ENCODE measurements at regions not wholly inside any gene's neighbourhood (a gene's known extent, or its start where the extent isn't known, plus 50 kb on each side); places are given as distances from the start of the nearest gene placed in this dataset.
A peak's percentile ranks its signal among the peaks of the same experiment; 100 is the strongest.
"Not testable (repeated sequence)": the region's sequence is repeated elsewhere in the genome, so short reads cannot be mapped to it uniquely, and the experiment has no call there.

DNA sequence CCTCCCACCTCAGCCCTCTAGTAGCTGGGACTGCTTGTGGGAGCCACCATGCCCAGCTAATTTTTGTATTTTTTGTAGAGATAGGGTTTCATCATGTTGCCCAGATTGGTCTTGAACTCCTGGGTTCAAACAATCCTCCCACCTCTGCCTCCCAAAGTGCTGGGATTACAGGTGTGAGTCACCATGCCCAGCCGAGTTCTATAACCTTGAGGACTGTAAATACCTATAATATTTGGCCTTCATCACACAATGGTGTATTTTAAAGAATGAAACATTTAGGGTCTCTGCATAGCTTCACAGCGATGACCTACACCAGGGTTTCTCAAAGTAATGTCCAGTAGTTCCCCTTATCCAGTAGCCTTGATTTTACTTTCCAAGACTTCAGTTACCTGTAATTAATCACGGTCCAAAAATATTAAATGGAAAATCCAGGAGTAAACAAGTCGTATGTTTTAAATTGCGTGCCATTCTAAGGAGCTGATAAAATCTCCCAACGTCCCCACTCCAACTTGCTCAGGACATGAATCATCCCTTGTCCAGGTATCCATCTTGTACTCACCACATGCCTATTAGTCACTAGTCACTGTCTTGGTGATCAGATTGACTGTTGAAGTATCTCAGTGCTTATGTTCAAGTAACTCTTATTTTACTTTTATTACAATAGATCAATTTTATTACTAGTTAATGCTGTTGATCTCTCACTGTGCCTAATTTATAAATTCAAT, 368.2 kb downstream of the BTG1 start:
- Mint-ChIP-seq H3K27me3 (no peaks in the 10 kb centered on the region), H3K27ac (peak overlapping the region; percentile 81), H3K4me3 (no peak overlapping the region), H3K9me3 (no peaks in the 10 kb centered on the region), H3K36me3 (no peaks in the 10 kb centered on the region), H3K4me1 (peaks cover 20% of the 10 kb centered on the region)
- ATAC-seq: no peak

DNA sequence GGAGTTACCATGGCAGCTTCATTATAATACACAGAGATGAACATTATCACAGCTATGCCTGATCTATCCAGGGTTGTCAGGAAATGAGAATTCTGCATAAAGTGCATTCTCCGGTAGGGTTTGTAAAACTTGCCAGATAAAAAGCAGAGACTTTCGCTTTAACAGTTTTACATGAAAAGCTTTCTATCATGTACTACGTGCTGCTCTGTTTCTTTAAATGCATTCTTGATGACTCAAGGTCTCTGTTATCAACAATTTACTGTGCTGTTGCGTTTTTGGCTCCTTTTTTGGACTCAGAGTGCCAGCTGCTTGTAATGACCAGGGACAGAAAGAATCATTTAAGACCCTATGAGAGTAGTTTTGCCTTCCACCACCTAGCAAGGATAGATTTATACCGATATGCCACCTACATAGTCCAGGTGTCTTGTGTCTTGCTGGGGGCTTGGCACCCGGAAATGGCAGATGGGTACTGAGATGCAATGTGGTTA, 371.2 kb downstream of the BTG1 start:
- H3K9me3 Mint-ChIP-seq: no peaks in the 10 kb centered on the region
- no peaks in the 10 kb centered on the region for H3K36me3 Mint-ChIP-seq
- peaks cover 20% of the 10 kb centered on the region for H3K4me1 Mint-ChIP-seq
- ATAC-seq: no peak
- no peaks in the 10 kb centered on the region for H3K27me3 Mint-ChIP-seq
- no peak overlapping the region for H3K27ac Mint-ChIP-seq
- no peak overlapping the region for H3K4me3 Mint-ChIP-seq

DNA sequence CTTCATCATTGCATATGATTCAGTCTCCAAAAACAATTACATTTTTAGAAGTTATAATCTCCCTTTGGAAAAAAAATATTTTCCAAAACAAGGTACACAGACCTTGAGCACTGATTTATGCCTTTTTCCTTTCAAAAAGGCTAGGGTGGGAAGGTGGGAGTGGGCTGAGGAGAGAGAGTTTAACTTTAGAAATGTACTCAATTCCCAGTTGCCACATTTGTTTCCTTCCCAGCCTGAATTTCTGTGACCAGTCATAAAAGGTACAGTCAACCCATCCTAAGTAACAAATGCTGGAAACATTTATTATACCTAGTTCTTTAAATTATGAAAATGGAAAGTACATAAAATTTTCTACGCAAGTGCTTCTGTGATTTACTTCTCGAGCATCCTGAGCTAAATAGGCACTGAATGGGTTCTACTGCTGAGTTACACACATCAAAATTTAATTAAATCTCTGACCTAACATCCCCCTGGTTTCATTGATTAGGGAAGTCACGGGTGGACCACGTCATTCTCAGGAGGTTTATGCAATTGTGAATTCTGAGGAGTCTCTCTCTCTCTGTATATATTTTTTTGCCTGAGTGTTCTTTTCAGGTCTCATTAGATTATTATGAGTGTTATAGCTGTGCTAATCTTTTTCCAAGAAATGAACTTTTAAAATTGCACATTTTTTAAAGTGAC, 371.8 kb downstream of the BTG1 start:
- ATAC-seq: no peak
- peaks cover 15% of the 10 kb centered on the region for H3K4me1 Mint-ChIP-seq
- H3K27me3 Mint-ChIP-seq: no peaks in the 10 kb centered on the region
- H3K27ac Mint-ChIP-seq: no peak overlapping the region
- H3K4me3 Mint-ChIP-seq: no peak overlapping the region
- H3K36me3 Mint-ChIP-seq: no peaks in the 10 kb centered on the region
- H3K9me3 Mint-ChIP-seq: no peaks in the 10 kb centered on the region

DNA sequence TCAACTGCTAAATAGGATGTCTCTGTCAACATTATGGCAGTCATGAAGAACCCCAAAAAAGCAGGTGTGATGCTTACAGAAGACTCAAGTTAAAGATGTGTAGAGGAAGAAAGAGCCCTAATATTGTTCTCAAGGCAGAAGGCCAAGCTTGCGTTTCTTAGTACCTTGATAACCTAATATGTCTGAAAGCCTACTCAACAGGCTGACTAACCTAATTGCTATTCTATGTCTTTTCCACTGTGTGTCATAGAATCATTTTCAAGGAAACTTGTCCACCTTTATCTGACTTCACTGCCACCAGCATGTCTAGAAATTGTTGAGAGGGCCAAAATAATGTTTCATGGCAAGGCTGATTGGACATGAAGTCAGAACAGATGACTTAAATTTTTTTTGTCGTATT, 373.2 kb downstream of the BTG1 start:
- no peak overlapping the region for H3K27ac Mint-ChIP-seq
- no peak overlapping the region for H3K4me3 Mint-ChIP-seq
- ATAC-seq: no peak
- no peaks in the 10 kb centered on the region for H3K9me3 Mint-ChIP-seq
- no peaks in the 10 kb centered on the region for H3K27me3 Mint-ChIP-seq
- H3K36me3 Mint-ChIP-seq: no peaks in the 10 kb centered on the region
- no peaks in the 10 kb centered on the region for H3K4me1 Mint-ChIP-seq

DNA sequence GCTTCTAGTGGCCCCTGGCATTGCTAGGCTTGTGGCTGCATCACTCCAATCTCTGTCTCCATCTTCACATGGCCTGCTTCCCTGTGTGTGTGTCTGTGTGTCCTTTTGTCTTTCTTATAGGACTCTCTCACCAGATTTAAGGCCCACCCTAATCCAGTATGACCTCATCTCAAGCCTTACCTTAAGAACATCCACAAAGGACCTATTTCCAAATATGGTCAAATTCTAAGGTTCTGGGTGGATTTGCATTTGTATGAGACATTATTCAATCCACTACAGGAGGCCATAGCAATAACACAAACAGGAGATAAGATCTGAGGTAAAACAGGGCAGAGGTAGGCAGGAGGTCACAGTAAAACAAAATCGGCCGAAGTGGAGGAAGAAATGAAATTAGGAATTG, 375.9 kb downstream of the BTG1 start:
- H3K4me3 Mint-ChIP-seq: no peak overlapping the region
- no peak overlapping the region for H3K27ac Mint-ChIP-seq
- no peaks in the 10 kb centered on the region for H3K4me1 Mint-ChIP-seq
- H3K36me3 Mint-ChIP-seq: no peaks in the 10 kb centered on the region
- no peaks in the 10 kb centered on the region for H3K27me3 Mint-ChIP-seq
- no peak for ATAC-seq
- no peaks in the 10 kb centered on the region for H3K9me3 Mint-ChIP-seq

DNA sequence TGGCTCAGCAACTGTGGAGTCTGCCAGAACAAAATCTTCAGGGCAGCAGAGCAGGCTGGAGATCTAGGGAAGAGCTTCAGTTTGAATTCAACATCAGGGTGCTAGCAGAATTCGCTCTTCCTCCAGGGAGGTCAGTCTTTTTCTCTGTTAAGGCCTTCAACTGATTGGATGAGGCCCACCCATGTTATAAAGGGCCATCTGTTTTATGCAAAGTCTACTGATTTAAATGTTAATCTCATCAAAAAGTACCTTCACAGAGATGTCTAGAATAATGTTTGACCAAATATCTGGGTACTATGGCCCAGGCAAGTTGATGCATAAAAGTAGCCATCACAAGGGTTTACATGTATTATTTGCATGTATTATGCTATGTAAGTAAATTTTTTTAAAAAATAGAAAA, 378.4 kb downstream of the BTG1 start:
- Mint-ChIP-seq H3K9me3 (no peaks in the 10 kb centered on the region), H3K27ac (no peak overlapping the region), H3K4me1 (no peaks in the 10 kb centered on the region), H3K4me3 (no peak overlapping the region), H3K27me3 (no peaks in the 10 kb centered on the region), H3K36me3 (no peaks in the 10 kb centered on the region)
- ATAC-seq: no peak

DNA sequence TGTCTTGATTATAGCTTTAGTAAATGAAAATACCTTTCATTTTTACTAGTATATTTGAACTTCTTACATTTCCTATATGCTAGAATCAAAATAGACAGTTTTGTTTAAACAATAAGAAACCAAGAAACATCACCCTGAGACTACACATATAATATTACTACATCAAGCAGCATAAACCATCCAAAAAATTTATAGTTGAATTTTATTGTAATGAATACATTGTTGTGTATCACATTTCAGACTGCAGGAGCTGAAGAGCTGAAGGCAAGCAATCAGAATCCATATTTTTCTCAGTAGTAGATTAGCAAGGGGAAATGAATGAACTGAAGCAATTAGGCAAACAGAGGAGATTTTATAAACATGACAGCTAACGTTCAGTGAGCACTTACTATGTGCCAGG, 379.2 kb downstream of the BTG1 start:
- no peak overlapping the region for H3K27ac Mint-ChIP-seq
- H3K27me3 Mint-ChIP-seq: no peaks in the 10 kb centered on the region
- no peak for ATAC-seq
- H3K4me1 Mint-ChIP-seq: no peaks in the 10 kb centered on the region
- H3K4me3 Mint-ChIP-seq: no peak overlapping the region
- no peaks in the 10 kb centered on the region for H3K9me3 Mint-ChIP-seq
- no peaks in the 10 kb centered on the region for H3K36me3 Mint-ChIP-seq

DNA sequence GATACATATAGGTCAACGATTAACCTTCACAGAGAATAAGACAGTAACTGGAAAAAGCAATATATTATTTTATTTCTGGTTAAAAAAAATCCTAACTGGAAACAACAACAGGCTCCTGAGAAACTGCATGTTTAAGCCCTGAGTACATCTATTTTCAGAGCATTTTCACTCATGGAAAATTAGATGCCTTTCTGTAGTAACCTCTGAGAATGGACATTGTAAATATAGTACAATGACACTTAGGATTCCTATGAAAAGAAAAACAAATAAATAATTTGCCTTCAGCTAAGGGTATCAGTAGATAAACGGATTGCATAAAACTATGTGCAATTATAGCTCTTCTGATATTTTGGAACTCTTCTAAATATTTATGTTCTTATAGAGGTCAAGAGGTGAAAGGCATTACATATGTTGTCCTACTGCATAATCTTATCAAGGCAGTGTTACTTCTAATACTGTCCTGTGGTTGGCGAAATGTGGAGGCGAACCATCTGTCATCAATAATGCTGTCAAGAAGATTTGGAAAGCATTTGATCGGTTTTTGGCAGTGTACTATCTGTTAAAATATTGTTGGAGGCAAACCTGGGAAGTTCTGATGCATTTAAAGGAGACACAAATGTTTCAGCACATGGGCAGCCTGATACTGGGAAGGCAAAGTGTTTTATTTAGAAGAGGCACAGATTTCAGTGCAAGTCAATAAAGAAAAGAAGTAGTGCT, 381.8 kb downstream of the BTG1 start:
- no peak for ATAC-seq
- Mint-ChIP-seq H3K27ac (no peak overlapping the region), H3K4me1 (no peaks in the 10 kb centered on the region), H3K36me3 (peaks cover 4% of the 10 kb centered on the region), H3K27me3 (peaks cover 7% of the 10 kb centered on the region), H3K9me3 (peaks cover 8% of the 10 kb centered on the region), H3K4me3 (no peak overlapping the region)

DNA sequence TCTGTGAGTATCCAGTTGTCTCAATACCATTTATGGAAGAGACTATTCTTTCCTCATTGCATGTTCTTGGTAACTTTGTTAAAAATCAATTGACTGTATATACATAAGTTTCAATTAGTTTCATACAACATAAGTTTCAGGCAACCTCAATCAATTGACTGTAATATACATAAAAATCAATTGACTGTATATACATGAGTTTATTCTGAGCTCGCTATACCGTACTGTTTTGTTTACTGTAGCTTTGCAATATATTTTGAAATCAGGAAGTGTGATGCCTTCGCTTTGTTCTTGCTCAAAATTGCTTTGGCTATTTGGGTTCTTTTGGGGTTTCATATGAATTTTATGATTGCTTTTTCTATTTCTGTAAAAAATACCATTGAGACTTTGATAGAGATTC, 392.0 kb downstream of the BTG1 start:
- H3K27me3 Mint-ChIP-seq: peaks cover 11% of the 10 kb centered on the region
- H3K4me3 Mint-ChIP-seq: no peak overlapping the region
- H3K36me3 Mint-ChIP-seq: no peaks in the 10 kb centered on the region
- no peak overlapping the region for H3K27ac Mint-ChIP-seq
- ATAC-seq: no peak
- no peaks in the 10 kb centered on the region for H3K4me1 Mint-ChIP-seq
- peaks cover 3% of the 10 kb centered on the region for H3K9me3 Mint-ChIP-seq

DNA sequence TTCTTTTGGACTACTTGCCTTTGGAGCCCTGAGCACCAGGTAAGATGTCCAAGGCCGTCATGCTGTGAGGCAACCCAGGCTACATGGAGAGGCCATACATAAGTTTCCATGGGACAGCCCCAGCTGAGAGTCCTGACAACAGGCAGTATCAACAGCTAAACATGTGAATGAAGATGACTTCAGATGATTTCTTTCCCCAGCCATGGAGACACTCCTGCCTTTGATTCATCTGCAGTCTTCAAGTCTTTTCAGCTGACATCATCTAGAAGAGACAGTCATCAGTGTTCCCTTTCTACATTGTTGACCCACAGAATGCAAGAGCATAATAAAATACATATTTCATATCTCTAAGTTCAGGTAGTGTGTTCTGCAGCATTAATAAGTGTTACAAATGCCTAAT, 398.7 kb downstream of the BTG1 start:
- Mint-ChIP-seq H3K27ac (no peak overlapping the region), H3K9me3 (peaks cover 3% of the 10 kb centered on the region)

DNA sequence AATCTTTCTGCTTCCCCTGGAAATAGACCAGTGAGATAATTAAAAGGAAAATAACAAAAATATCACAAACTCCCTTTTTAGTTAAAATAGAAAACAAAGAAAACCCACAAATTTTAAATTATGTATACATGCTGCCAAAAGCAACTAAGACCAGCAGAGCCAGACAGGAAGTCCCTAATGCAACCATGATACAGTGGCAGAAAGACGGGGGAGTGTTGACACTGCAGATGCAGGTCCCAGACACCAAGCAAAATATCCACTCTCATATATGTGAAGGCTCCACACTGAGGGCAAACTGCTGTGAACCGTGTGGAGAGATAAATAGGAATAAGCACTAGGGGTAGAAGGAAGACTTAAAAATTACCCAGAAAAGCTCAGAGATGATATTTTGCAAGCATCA, 401.0 kb downstream of the BTG1 start:
- no peaks in the 10 kb centered on the region for H3K9me3 Mint-ChIP-seq

More for the DNA sequence above, 398.7 kb downstream of the BTG1 start:
- Mint-ChIP-seq H3K4me1 (no peaks in the 10 kb centered on the region), H3K36me3 (no peaks in the 10 kb centered on the region), H3K4me3 (no peak overlapping the region), H3K27me3 (no peaks in the 10 kb centered on the region)
- ATAC-seq: no peak

DNA sequence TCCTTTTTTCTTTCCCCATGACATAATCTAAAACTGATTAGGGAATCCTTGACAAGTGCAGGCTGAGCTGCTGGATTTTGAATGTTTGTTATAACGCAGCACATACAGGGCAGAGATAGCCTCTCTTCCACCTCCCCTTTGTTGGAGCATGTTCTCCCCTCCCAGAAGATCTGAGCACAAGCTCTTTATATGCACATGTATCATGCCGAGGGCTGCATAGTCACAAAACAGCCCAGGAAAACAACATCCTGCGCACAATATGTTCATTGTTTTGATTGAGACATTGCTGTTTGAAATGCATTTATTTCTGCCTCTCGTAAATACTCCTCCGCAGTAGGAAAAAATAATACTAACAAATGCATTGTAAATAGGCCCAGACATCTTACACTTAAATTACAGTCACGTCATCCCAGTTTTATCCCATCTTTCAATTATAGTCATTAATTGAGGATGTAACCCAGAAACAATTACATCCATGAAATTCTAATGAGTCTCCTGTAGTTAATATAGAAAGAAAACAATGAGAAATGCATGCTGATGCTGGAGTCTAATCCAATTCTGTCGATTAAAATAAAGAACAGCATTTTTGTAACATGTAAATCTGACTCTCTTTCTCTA, 401.8 kb downstream of the BTG1 start:
- Mint-ChIP-seq H3K36me3 (no peaks in the 10 kb centered on the region), H3K4me1 (no peaks in the 10 kb centered on the region), H3K27me3 (no peaks in the 10 kb centered on the region), H3K27ac (no peak overlapping the region), H3K4me3 (no peak overlapping the region), H3K9me3 (no peaks in the 10 kb centered on the region)
- ATAC-seq: no peak

More for the DNA sequence above, 401.0 kb downstream of the BTG1 start:
- no peaks in the 10 kb centered on the region for H3K4me1 Mint-ChIP-seq
- no peaks in the 10 kb centered on the region for H3K36me3 Mint-ChIP-seq
- no peak for ATAC-seq
- H3K4me3 Mint-ChIP-seq: no peak overlapping the region
- H3K27me3 Mint-ChIP-seq: no peaks in the 10 kb centered on the region
- H3K27ac Mint-ChIP-seq: no peak overlapping the region

DNA sequence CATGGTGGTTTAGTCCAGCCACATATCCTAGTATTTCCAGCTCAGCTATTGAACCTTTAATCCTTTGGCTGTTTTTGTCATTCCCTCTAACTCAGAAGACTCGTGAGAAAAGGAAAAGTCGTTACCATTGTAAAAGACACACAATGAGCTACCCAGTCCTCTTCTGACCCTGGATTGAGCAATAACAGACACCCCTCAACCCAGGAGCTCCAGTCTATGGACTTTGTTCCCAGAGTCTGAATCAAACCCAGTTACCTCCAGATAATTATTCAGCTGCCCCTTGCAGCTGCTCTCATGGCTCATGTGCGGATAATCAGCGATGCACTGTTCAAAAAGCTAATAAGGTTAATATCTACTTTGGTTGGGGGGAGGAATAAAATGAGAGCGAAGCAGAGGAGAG, 402.4 kb downstream of the BTG1 start:
- ATAC-seq: no peak
- H3K4me3 Mint-ChIP-seq: no peak overlapping the region
- H3K4me1 Mint-ChIP-seq: no peaks in the 10 kb centered on the region
- H3K9me3 Mint-ChIP-seq: no peaks in the 10 kb centered on the region
- no peaks in the 10 kb centered on the region for H3K36me3 Mint-ChIP-seq
- no peaks in the 10 kb centered on the region for H3K27me3 Mint-ChIP-seq
- H3K27ac Mint-ChIP-seq: no peak overlapping the region

DNA sequence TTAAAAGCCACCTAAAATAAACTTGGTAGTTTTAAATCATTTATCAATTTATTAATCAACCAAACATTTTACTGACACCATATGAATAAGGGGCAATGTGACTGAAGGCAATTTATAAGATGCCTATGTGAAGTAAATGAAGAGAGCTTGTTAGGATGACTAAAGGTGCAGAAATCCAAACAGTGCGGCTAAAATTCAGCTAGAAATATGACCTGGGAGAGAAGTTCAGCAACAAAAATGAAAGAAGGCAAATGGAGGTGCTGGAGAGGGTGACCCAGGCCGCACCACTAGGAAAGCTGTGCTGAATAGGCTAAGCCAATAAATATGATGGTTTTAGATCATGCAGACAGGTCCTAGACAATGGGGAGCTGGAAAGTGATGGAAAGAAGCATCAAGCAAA, 403.7 kb downstream of the BTG1 start:
- Mint-ChIP-seq H3K4me1 (no peaks in the 10 kb centered on the region), H3K36me3 (no peaks in the 10 kb centered on the region), H3K9me3 (no peaks in the 10 kb centered on the region), H3K27me3 (no peaks in the 10 kb centered on the region), H3K27ac (no peak overlapping the region), H3K4me3 (no peak overlapping the region)
- ATAC-seq: no peak

DNA sequence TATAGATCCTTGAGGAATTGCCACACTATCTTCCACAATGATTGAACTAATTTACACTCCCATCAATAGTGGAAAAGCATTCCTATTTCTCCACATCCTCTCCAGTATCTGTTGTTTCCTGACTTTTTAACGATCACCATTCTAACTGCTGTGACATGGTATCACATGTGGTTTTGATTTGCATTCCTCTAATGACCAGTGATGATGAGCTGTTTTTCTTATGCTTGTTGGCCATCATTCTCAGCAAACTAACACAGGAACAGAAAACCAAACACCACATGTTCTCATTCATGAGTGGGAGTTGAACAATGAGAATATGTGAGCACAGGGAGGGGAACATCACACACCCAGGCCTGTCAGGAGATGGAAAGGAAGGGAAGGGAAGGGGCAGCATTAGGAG, 411.8 kb downstream of the BTG1 start:
- not testable (repeated sequence) for H3K36me3 Mint-ChIP-seq, H3K4me1 Mint-ChIP-seq, ATAC-seq, H3K9me3 Mint-ChIP-seq, H3K27ac Mint-ChIP-seq, H3K4me3 Mint-ChIP-seq
- H3K27me3 Mint-ChIP-seq: peaks cover 14% of the 10 kb centered on the region

All from stimulated activated memory B cell treated with anti-CD40 and anti-IgM and Interleukin-4, amounts not matched to agents 10 μg/mL and 1 μg/mL and 100 μg/mL, for 72 hours (primary cell).